ENCODE measurements at regions not wholly inside any gene's neighbourhood (a gene's known extent, or its start where the extent isn't known, plus 50 kb on each side); places are given as distances from the start of the nearest gene placed in this dataset.

GRCh38 chr5:174626369-174626920, 97.9 kb upstream of the MSX2 start:
- TF ChIP-seq, protein P1, sequence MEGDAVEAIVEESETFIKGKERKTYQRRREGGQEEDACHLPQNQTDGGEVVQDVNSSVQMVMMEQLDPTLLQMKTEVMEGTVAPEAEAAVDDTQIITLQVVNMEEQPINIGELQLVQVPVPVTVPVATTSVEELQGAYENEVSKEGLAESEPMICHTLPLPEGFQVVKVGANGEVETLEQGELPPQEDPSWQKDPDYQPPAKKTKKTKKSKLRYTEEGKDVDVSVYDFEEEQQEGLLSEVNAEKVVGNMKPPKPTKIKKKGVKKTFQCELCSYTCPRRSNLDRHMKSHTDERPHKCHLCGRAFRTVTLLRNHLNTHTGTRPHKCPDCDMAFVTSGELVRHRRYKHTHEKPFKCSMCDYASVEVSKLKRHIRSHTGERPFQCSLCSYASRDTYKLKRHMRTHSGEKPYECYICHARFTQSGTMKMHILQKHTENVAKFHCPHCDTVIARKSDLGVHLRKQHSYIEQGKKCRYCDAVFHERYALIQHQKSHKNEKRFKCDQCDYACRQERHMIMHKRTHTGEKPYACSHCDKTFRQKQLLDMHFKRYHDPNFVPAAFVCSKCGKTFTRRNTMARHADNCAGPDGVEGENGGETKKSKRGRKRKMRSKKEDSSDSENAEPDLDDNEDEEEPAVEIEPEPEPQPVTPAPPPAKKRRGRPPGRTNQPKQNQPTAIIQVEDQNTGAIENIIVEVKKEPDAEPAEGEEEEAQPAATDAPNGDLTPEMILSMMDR (IDR thresholded peaks at IDR 0.05; ENCODE audit: low read depth, low read length, missing input control) = no peak
- TF ChIP-seq JUND (IDR thresholded peaks at IDR 0.05) = no peak
- no peak for TF ChIP-seq GABPA (IDR thresholded peaks at IDR 0.05 in 1 of 2, conservative IDR thresholded peaks at IDR 0.05 in 1 of 2)
- no peak for TF ChIP-seq ZBTB33 (IDR thresholded peaks at IDR 0.05)
- TF ChIP-seq, protein P2, sequence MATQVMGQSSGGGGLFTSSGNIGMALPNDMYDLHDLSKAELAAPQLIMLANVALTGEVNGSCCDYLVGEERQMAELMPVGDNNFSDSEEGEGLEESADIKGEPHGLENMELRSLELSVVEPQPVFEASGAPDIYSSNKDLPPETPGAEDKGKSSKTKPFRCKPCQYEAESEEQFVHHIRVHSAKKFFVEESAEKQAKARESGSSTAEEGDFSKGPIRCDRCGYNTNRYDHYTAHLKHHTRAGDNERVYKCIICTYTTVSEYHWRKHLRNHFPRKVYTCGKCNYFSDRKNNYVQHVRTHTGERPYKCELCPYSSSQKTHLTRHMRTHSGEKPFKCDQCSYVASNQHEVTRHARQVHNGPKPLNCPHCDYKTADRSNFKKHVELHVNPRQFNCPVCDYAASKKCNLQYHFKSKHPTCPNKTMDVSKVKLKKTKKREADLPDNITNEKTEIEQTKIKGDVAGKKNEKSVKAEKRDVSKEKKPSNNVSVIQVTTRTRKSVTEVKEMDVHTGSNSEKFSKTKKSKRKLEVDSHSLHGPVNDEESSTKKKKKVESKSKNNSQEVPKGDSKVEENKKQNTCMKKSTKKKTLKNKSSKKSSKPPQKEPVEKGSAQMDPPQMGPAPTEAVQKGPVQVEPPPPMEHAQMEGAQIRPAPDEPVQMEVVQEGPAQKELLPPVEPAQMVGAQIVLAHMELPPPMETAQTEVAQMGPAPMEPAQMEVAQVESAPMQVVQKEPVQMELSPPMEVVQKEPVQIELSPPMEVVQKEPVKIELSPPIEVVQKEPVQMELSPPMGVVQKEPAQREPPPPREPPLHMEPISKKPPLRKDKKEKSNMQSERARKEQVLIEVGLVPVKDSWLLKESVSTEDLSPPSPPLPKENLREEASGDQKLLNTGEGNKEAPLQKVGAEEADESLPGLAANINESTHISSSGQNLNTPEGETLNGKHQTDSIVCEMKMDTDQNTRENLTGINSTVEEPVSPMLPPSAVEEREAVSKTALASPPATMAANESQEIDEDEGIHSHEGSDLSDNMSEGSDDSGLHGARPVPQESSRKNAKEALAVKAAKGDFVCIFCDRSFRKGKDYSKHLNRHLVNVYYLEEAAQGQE (IDR thresholded peaks at IDR 0.05) = no peak
- no peak for TF ChIP-seq TAF1 (conservative IDR thresholded peaks at IDR 0.05)
- no peak for TF ChIP-seq RXRA (IDR thresholded peaks at IDR 0.05)
- TF ChIP-seq FOXA1 (IDR thresholded peaks at IDR 0.05) = no peak
- no peak for TF ChIP-seq YY1 (IDR thresholded peaks at IDR 0.05)
